Loucy (cell line): ENCODE measurements at regions not wholly inside any gene's neighbourhood (a gene's known extent, or its start where the extent isn't known, plus 50 kb on each side); places are given as distances from the start of the nearest gene placed in this dataset.

Experiments used
- H2AFZ ChIP-seq: fragments of 200-600 bp; sonication (generic); 2 replicates; pipeline ENCODE4 v1.6.0; 2016; ENCODE audit warnings: antibody characterized with exemption, mild to moderate bottlenecking, low read length, moderate library complexity
- H3F3A ChIP-seq: fragments of 200-600 bp; 2 replicates; pipeline ENCODE4 v1.6.0; 2016; ENCODE audit warnings: antibody characterized with exemption, low read depth, mild to moderate bottlenecking
- H3K27me3 ChIP-seq: fragments of 200-600 bp; sonication (generic); 2 replicates; pipeline ENCODE4 v1.6.1; 2014; ENCODE audit warnings: low read length, mild to moderate bottlenecking; ENCODE audit not compliant: insufficient read depth, poor library complexity, severe bottlenecking
- H3K36me3 ChIP-seq: fragments of 200-600 bp; sonication (generic); 2 replicates; pipeline ENCODE4 v1.6.1; 2016; ENCODE audit warnings: low read length; ENCODE audit not compliant: insufficient read depth
- H3K4me1 ChIP-seq: fragments of 200-600 bp; sonication (generic); 2 replicates; pipeline ENCODE4 v1.5.1; 2014; ENCODE audit warnings: low read length, mild to moderate bottlenecking; ENCODE audit not compliant: insufficient read depth, poor library complexity, severe bottlenecking
- H3K4me2 ChIP-seq: fragments of 200-600 bp; sonication (generic); 2 replicates; pipeline ENCODE4 v1.6.0; 2014; ENCODE audit warnings: antibody characterized with exemption, low read length, low read depth, mild to moderate bottlenecking; ENCODE audit not compliant: poor library complexity, severe bottlenecking
- H3K4me3 ChIP-seq: fragments of 200-600 bp; sonication (generic); 2 replicates; pipeline ENCODE4 v1.5.1; 2014; ENCODE audit warnings: low read length, mild to moderate bottlenecking, mixed read lengths; ENCODE audit not compliant: poor library complexity, severe bottlenecking
- H3K79me2 ChIP-seq: fragments of 200-600 bp; sonication (generic); 2 replicates; pipeline ENCODE4 v1.6.1; 2014; ENCODE audit warnings: low read length; ENCODE audit not compliant: insufficient read depth
- H3K9ac ChIP-seq: fragments of 200-600 bp; sonication (generic); 2 replicates; pipeline ENCODE4 v1.6.0; 2014; ENCODE audit warnings: mild to moderate bottlenecking, low read depth, low read length, moderate library complexity; ENCODE audit not compliant: poor library complexity, severe bottlenecking
- H3K9me2 ChIP-seq: fragments of 200-600 bp; sonication (generic); replicated peaks from 2 replicates; pipeline ENCODE4 v1.6.1; 2016; ENCODE audit warnings: low read depth, low read length, mixed read lengths
- H3K9me3 ChIP-seq: fragments of 200-600 bp; sonication (generic); 2 replicates; pipeline ENCODE4 v1.6.1; 2014; ENCODE audit warnings: mild to moderate bottlenecking, antibody characterized with exemption, low read length, low read depth; ENCODE audit not compliant: insufficient read depth
- H4K20me1 ChIP-seq: fragments of 200-600 bp; sonication (generic); 2 replicates; pipeline ENCODE4 v1.6.0; 2014; ENCODE audit warnings: antibody characterized with exemption, low read length, mild to moderate bottlenecking; ENCODE audit not compliant: insufficient read depth, poor library complexity, severe bottlenecking
- CTCF ChIP-seq: fragments of 200-600 bp; sonication (generic); conservative IDR thresholded peaks from 2 replicates; pipeline ENCODE4 v1.5.1; 2014; ENCODE audit warnings: mild to moderate bottlenecking, antibody characterized with exemption, low read length
- EZH2phosphoT487 ChIP-seq: fragments of 200-600 bp; IDR thresholded peaks from 2 replicates; pipeline ENCODE4 v1.6.1; 2018; ENCODE audit warnings: antibody characterized with exemption, mild to moderate bottlenecking, moderate library complexity, borderline replicate concordance

- no peaks in the 10 kb centered on the region for H3K9me3 ChIP-seq
- H4K20me1 ChIP-seq: no peaks in the 10 kb centered on the region
- H3K4me1 ChIP-seq: no peaks in the 10 kb centered on the region
- H3K79me2 ChIP-seq: no peaks in the 10 kb centered on the region
- no peak overlapping the region for H3K4me3 ChIP-seq
- no peak overlapping the region for H2AFZ ChIP-seq
- no peaks in the 10 kb centered on the region for H3F3A ChIP-seq
- H3K36me3 ChIP-seq: no peaks in the 10 kb centered on the region
- H3K4me2 ChIP-seq: no peak overlapping the region
- H3K9me2 ChIP-seq: no peaks in the 10 kb centered on the region
- TF ChIP-seq CTCF: no peak
- no peak for TF ChIP-seq EZH2phosphoT487
- no peaks in the 10 kb centered on the region for H3K27me3 ChIP-seq
- H3K9ac ChIP-seq: no peak overlapping the region
Measured at GRCh38 chr1:168963601-168964000, 142.9 kb upstream of the ATP1B1 start.

GRCh38 chr1:168964478-168964877 is 142.0 kb upstream of the ATP1B1 start:
- H3K9me2 ChIP-seq: no peaks in the 10 kb centered on the region
- no peak overlapping the region for H3K4me2 ChIP-seq
- H4K20me1 ChIP-seq: no peaks in the 10 kb centered on the region
- TF ChIP-seq EZH2phosphoT487 (no peak), CTCF (no peak)
- no peaks in the 10 kb centered on the region for H3F3A ChIP-seq
- H3K27me3 ChIP-seq: no peaks in the 10 kb centered on the region
- no peak overlapping the region for H2AFZ ChIP-seq
- no peaks in the 10 kb centered on the region for H3K4me1 ChIP-seq
- H3K4me3 ChIP-seq: no peak overlapping the region
- H3K9me3 ChIP-seq: no peaks in the 10 kb centered on the region
- H3K79me2 ChIP-seq: no peaks in the 10 kb centered on the region
- no peak overlapping the region for H3K9ac ChIP-seq
- no peaks in the 10 kb centered on the region for H3K36me3 ChIP-seq

GRCh38 chr1:168966217-168966616 is 140.3 kb upstream of the ATP1B1 start:
- Histone ChIP-seq H3K27me3 (no peaks in the 10 kb centered on the region), H3K79me2 (no peaks in the 10 kb centered on the region), H3K9ac (no peak overlapping the region), H3K4me1 (no peaks in the 10 kb centered on the region), H3K4me2 (no peak overlapping the region), H2AFZ (no peak overlapping the region), H3K36me3 (no peaks in the 10 kb centered on the region), H3K4me3 (no peak overlapping the region), H3K9me2 (no peaks in the 10 kb centered on the region), H3K9me3 (no peaks in the 10 kb centered on the region), H4K20me1 (no peaks in the 10 kb centered on the region), H3F3A (no peaks in the 10 kb centered on the region)
- TF ChIP-seq CTCF: no peak
- no peak for TF ChIP-seq EZH2phosphoT487
